ENCODE measurements at regions not wholly inside any gene's neighbourhood (a gene's known extent, or its start where the extent isn't known, plus 50 kb on each side); places are given as distances from the start of the nearest gene placed in this dataset.

GRCh38 chr2:36044411-36044810 lies 311.2 kb upstream of the CRIM1 start:
- TF ChIP-seq REST (IDR thresholded peaks at IDR 0.05) (no peak), RAD21 (IDR thresholded peaks at IDR 0.05) (no peak), CTCF (IDR thresholded peaks at IDR 0.05; ENCODE audit: low read depth, low read length, missing input control) (no peak), ATF3 (IDR thresholded peaks at IDR 0.05) (no peak), RXRA (IDR thresholded peaks at IDR 0.05) (no peak), YY1 (IDR thresholded peaks at IDR 0.05) (no peak), MAX (IDR thresholded peaks at IDR 0.05) (no peak), ZBTB33 (IDR thresholded peaks at IDR 0.05) (no peak), TAF1 (conservative IDR thresholded peaks at IDR 0.05) (no peak), HNF4G (IDR thresholded peaks at IDR 0.05) (no peak), JUND (IDR thresholded peaks at IDR 0.05) (no peak), GABPA (IDR thresholded peaks at IDR 0.05 in 1 of 2, conservative IDR thresholded peaks at IDR 0.05 in 1 of 2) (no peak), FOXA1 (IDR thresholded peaks at IDR 0.05) (no peak)
